ENCODE measurements at regions not wholly inside any gene's neighbourhood (a gene's known extent, or its start where the extent isn't known, plus 50 kb on each side); places are given as distances from the start of the nearest gene placed in this dataset.

GRCh38 chr4:106522839-106523238, 154.3 kb upstream of the GIMD1 start:
- 76 to 80% methylated on average over 8 of the region's 8 CpGs for WGBS, 2 donors

GRCh38 chr4:106512706-106513105, 144.1 kb upstream of the GIMD1 start:
- WGBS, 2 donors = 49 to 70% methylated on average over 2 of the region's 2 CpGs
- Histone ChIP-seq H3K27ac (no peak overlapping the region), H3K9me3 (no peaks in the 10 kb centered on the region), H3K27me3 (no peaks in the 10 kb centered on the region), H3K4me3 (no peak overlapping the region), H3K36me3 (no peaks in the 10 kb centered on the region), H3K4me1 (no peaks in the 10 kb centered on the region)
- DNase-seq = no peak
- no peak for ATAC-seq
- intact Hi-C loops (cut with DNase I) = no loop called here
- FAIRE-seq = no peak
- TF ChIP-seq CTCF (IDR thresholded peaks at IDR 0.05) = no peak

More at GRCh38 chr4:106522839-106523238, 154.3 kb upstream of the GIMD1 start:
- Histone ChIP-seq H3K9me3 (no peaks in the 10 kb centered on the region), H3K4me1 (no peaks in the 10 kb centered on the region), H3K27me3 (no peaks in the 10 kb centered on the region), H3K4me3 (no peak overlapping the region), H3K36me3 (no peaks in the 10 kb centered on the region), H3K27ac (no peak overlapping the region)
- FAIRE-seq (no peak), ATAC-seq (no peak), DNase-seq (no peak)
- no peak for TF ChIP-seq CTCF (IDR thresholded peaks at IDR 0.05)
- intact Hi-C loops (cut with DNase I) = no loop called here

GRCh38 chr4:106507440-106507839, 138.9 kb upstream of the GIMD1 start:
- FAIRE-seq (no peak), ATAC-seq (no peak), DNase-seq (no peak)
- H3K27ac ChIP-seq = no peak overlapping the region
- no peaks in the 10 kb centered on the region for H3K9me3 ChIP-seq
- H3K4me1 ChIP-seq = no peaks in the 10 kb centered on the region
- TF ChIP-seq CTCF (IDR thresholded peaks at IDR 0.05) = no peak
- H3K27me3 ChIP-seq = no peaks in the 10 kb centered on the region
- no peaks in the 10 kb centered on the region for H3K36me3 ChIP-seq
- intact Hi-C loops (cut with DNase I) = no loop called here
- no peak overlapping the region for H3K4me3 ChIP-seq
- WGBS, 2 donors = 80 to 86% methylated on average over 3 of the region's 3 CpGs

- no peak for FAIRE-seq
- Histone ChIP-seq H3K27ac (no peak overlapping the region), H3K36me3 (no peaks in the 10 kb centered on the region), H3K4me1 (no peaks in the 10 kb centered on the region), H3K9me3 (no peaks in the 10 kb centered on the region), H3K4me3 (no peak overlapping the region), H3K27me3 (no peaks in the 10 kb centered on the region)
- ATAC-seq = no peak
- no peak for TF ChIP-seq CTCF (IDR thresholded peaks at IDR 0.05)
- WGBS, 2 donors = 62 to 69% methylated on average over 3 of the region's 3 CpGs
- intact Hi-C loops (cut with DNase I) = no loop called here
- no peak for DNase-seq
These were observed 134.8 kb upstream of the GIMD1 start for GRCh38 chr4:106503116-106504050.

- WGBS, 2 donors = 3 to 4% methylated on average over 11 of the region's 11 CpGs
- DNase-seq = peak in 5 of 6 donors; percentile 30 to 66 (median 49)
- no peak overlapping the region for H3K4me3 ChIP-seq
- H3K9me3 ChIP-seq = no peaks in the 10 kb centered on the region
- no peaks in the 10 kb centered on the region for H3K4me1 ChIP-seq
- H3K27me3 ChIP-seq = no peaks in the 10 kb centered on the region
- no peak for FAIRE-seq
- peak; percentile 67 to 84 (median 80) for ATAC-seq
- no peaks in the 10 kb centered on the region for H3K36me3 ChIP-seq
- peak in 3 of 4 donors; percentile 17 to 54 (median 49) for TF ChIP-seq CTCF (IDR thresholded peaks at IDR 0.05)
- intact Hi-C loops (cut with DNase I) = no loop called here
- H3K27ac ChIP-seq = no peak overlapping the region
These were observed 133.6 kb upstream of the GIMD1 start for GRCh38 chr4:106502106-106502699.

Measured in pancreas (tissue), 10 donors.